ENCODE measurements at regions not wholly inside any gene's neighbourhood (a gene's known extent, or its start where the extent isn't known, plus 50 kb on each side); places are given as distances from the start of the nearest gene placed in this dataset.

- TF ChIP-seq SKIL (IDR thresholded peaks at IDR 0.05; ENCODE audit: low read depth, poor library complexity, severe bottlenecking) = no peak
- no peak for TF ChIP-seq ESRRA (IDR thresholded peaks at IDR 0.05; ENCODE audit: low read length)
- no peak for TF ChIP-seq NFXL1 (IDR thresholded peaks at IDR 0.05; ENCODE audit: borderline replicate concordance)
Measured at GRCh38 chr3:104990758-104991157, 376.0 kb upstream of the ALCAM start (continued).

GRCh38 chr3:104992676-104993075 is 374.0 kb upstream of the ALCAM start:
- DNase-seq (ENCODE audit: low read depth, low spot score) (no peak), ATAC-seq (no peak), FAIRE-seq (no peak)
- H3K36me3 ChIP-seq (ENCODE audit: control insufficient read depth in 2 of 2, insufficient read depth in 2 of 2, low read length in 1 of 2) = no peaks in the 10 kb centered on the region
- H3K9ac ChIP-seq (ENCODE audit: control insufficient read depth, insufficient read depth, low read length) = no peak overlapping the region
- intact Hi-C loops (cut with micrococcal nuclease; ENCODE audit: unreplicated experiment) = no loop called here
- WGBS (ENCODE audit: insufficient coverage, insufficient replicate concordance, low lambda C conversion rate, missing lambda C conversion rate) = 70% methylated on average over 3 of the region's 3 CpGs
- no peaks in the 10 kb centered on the region for H4K20me1 ChIP-seq (ENCODE audit: control insufficient read depth, insufficient read depth)
- in situ Hi-C loops (cut with MboI) = no loop called here
- RAD21 ChIA-PET (ENCODE audit: unreplicated experiment) = no interaction called here
- H3K79me2 ChIP-seq (ENCODE audit: control insufficient read depth, insufficient read depth, low read length) = no peaks in the 10 kb centered on the region
- POLR2A ChIA-PET = no interaction called here
- BruUV-seq (replicated peaks) = no TSS peak
- SMC1A ChIA-PET (ENCODE audit: uncharacterized antibody, unreplicated experiment) = interaction anchor here (0.5 kb wide), 1 partner anchor 224 kb away, joined by 3 read pairs; no protein-coding TSS in a partner anchor
- H3K4me3 ChIP-seq = no peak overlapping the region
- TF ChIP-seq POLR2AphosphoS2 (IDR thresholded peaks at IDR 0.05; ENCODE audit: low read depth, low read length) (no peak), GATAD2B (conservative IDR thresholded peaks at IDR 0.05; ENCODE audit: low read depth) (no peak), IKZF1 (conservative IDR thresholded peaks at IDR 0.05) (no peak), ZNF24 (IDR thresholded peaks at IDR 0.05) (no peak), STAT1 (conservative IDR thresholded peaks at IDR 0.05) (no peak), ASH2L (IDR thresholded peaks at IDR 0.05; ENCODE audit: borderline replicate concordance, low read depth) (no peak), IRF5 (IDR thresholded peaks at IDR 0.05; ENCODE audit: borderline replicate concordance) (no peak), RFX5 (IDR thresholded peaks at IDR 0.05; ENCODE audit: low read depth, low read length) (no peak)
- CTCF ChIA-PET = no interaction called here
- H2AFZ ChIP-seq (ENCODE audit: control insufficient read depth, low read depth, low read length) = no peak overlapping the region
- H3K9me3 ChIP-seq (replicated peaks; ENCODE audit: control insufficient read depth, insufficient read depth, low read length) = no peaks in the 10 kb centered on the region
- no peaks in the 10 kb centered on the region; a peak in 1 of 4 replicates for H3K27me3 ChIP-seq (replicated peaks in 1 of 2; ENCODE audit: control insufficient read depth in 2 of 2, insufficient read depth in 2 of 2, low read length in 1 of 2)
- H3K27ac ChIP-seq (ENCODE audit: control insufficient read depth, insufficient read depth) = no peak overlapping the region
- no peaks in the 10 kb centered on the region for H3K4me1 ChIP-seq (ENCODE audit: control insufficient read depth, insufficient read depth, low read length)
- H3K4me2 ChIP-seq (ENCODE audit: control insufficient read depth, insufficient read depth) = no peak overlapping the region
